B cell (primary cell): ENCODE measurements at regions not wholly inside any gene's neighbourhood (a gene's known extent, or its start where the extent isn't known, plus 50 kb on each side); places are given as distances from the start of the nearest gene placed in this dataset.

Experiments used
- ATAC-seq: fragments of 200-7000 bp; cut with Tn5 transposase; one replicate; pipeline ENCODE4 v1.10.0; 2021; ENCODE audit warnings: low read depth, mild to moderate bottlenecking, moderate number of reproducible peaks, moderate library complexity
- CTCF ChIA-PET: fragments of 350-600 bp; sonication (Branson Sonifier 250); formaldehyde crosslinking; loops from one replicate; lab custom pipeline; 2021; ENCODE audit warnings: antibody characterized with exemption, inconsistent platforms; lab: Charles Lee
- POLR2A ChIA-PET: fragments of 350-600 bp; sonication (Branson Sonifier 250); formaldehyde crosslinking; loops from one replicate; lab custom pipeline; 2021; ENCODE audit warnings: antibody characterized with exemption; lab: Charles Lee
- DNase-seq: peaks from one replicate; pipeline ENCODE4 v3.0.0; 2013
- H2AFZ ChIP-seq: 2 replicates; pipeline ENCODE4 v1.6.1; 2012; ENCODE audit warnings: mild to moderate bottlenecking, low read depth, low read length; ENCODE audit not compliant: insufficient read depth, poor library complexity, severe bottlenecking
- H3K27ac ChIP-seq, 2 donors: 1 replicate in 1 of 2; 2 replicates in 1 of 2; pipeline ENCODE4 v1.5.1; 2012 to 2013; ENCODE audit warnings: low read length in 2 of 2, mild to moderate bottlenecking in 2 of 2, moderate library complexity in 1 of 2
- H3K27me3 ChIP-seq, 4 experiments: fragments of 200-600 bp in 1 of 4; sonication (generic) in 1 of 4; replicated peaks in 1 of 4; 1 replicate in 2 of 4; 2 replicates in 2 of 4; pipeline versions ENCODE4 v1.6.1 to v1.7.0; 2013 to 2016; ENCODE audit warnings: low read length in 3 of 4, mild to moderate bottlenecking in 2 of 4, mixed read lengths in 1 of 4, moderate library complexity in 1 of 4; ENCODE audit not compliant: insufficient read depth in 4 of 4, control insufficient read depth in 3 of 4; ENCODE audit errors: control extremely low read depth in 1 of 4
- H3K36me3 ChIP-seq, 2 experiments: replicated peaks in 1 of 2; 1 replicate in 1 of 2; 2 replicates in 1 of 2; pipeline versions ENCODE4 v1.6.1 to v1.7.1; 2013; ENCODE audit warnings: low read length in 1 of 2; ENCODE audit not compliant: insufficient read depth in 2 of 2, control insufficient read depth in 1 of 2; ENCODE audit errors: control extremely low read depth in 1 of 2, extremely low read depth in 1 of 2
- H3K4me1 ChIP-seq, 2 donors: fragments of 200-600 bp in 1 of 2; sonication (generic) in 1 of 2; 1 replicate in 1 of 2; 2 replicates in 1 of 2; pipeline versions ENCODE4 v1.5.1 to v1.6.1; 2013 to 2017; ENCODE audit warnings: low read length in 2 of 2; ENCODE audit not compliant: control insufficient read depth in 2 of 2, insufficient read depth in 2 of 2
- H3K4me2 ChIP-seq: replicated peaks from 2 replicates; pipeline ENCODE3; 2012; ENCODE audit warnings: mild to moderate bottlenecking, low read depth, low read length; ENCODE audit not compliant: poor library complexity, severe bottlenecking
- H3K4me3 ChIP-seq, 5 experiments: fragments of 200-600 bp in 1 of 5; sonication (generic) in 1 of 5; 1 replicate in 3 of 5; 2 replicates in 2 of 5; pipeline versions ENCODE4 v1.5.1 to v1.7.0; 2011 to 2016; ENCODE audit warnings: low read length in 4 of 5, mild to moderate bottlenecking in 4 of 5, low read depth in 2 of 5, control low read depth in 1 of 5, moderate library complexity in 1 of 5; ENCODE audit not compliant: insufficient read depth in 1 of 5; ENCODE audit errors: control extremely low read depth in 1 of 5, extremely low read depth in 1 of 5
- H3K79me2 ChIP-seq: fragments of 200-600 bp; sonication (generic); one replicate; pipeline ENCODE4 v1.6.0; 2016; ENCODE audit warnings: low read length; ENCODE audit not compliant: control insufficient read depth, insufficient read depth
- H3K9ac ChIP-seq: fragments of 200-600 bp; sonication (generic); 2 replicates; pipeline ENCODE4 v1.6.1; 2017; ENCODE audit warnings: mild to moderate bottlenecking, low read length, moderate library complexity
- H3K9me3 ChIP-seq, 3 donors: one replicate each; pipeline versions ENCODE4 v1.6.1 to v1.7.1; 2013; ENCODE audit warnings: low read length in 2 of 3; ENCODE audit not compliant: control insufficient read depth in 2 of 3, insufficient read depth in 1 of 3; ENCODE audit errors: control extremely low read depth in 1 of 3
- H4K20me1 ChIP-seq: 2 replicates; pipeline ENCODE4 v1.6.0; 2012; ENCODE audit warnings: mild to moderate bottlenecking, low read length; ENCODE audit not compliant: insufficient read depth, control insufficient read depth, poor library complexity, severe bottlenecking
- H3K27ac Mint-ChIP-seq: one replicate; pipeline ENCODE4 v1.8.0; 2021; ENCODE audit warnings: mixed read lengths
- H3K27me3 Mint-ChIP-seq: one replicate; pipeline ENCODE4 v1.8.0; 2021; ENCODE audit warnings: mixed read lengths
- H3K4me1 Mint-ChIP-seq: one replicate; pipeline ENCODE4 v1.8.0; 2021; ENCODE audit warnings: mixed read lengths
- H3K4me3 Mint-ChIP-seq: one replicate; pipeline ENCODE4 v1.8.0; 2021; ENCODE audit warnings: mixed read lengths
- H3K9me3 Mint-ChIP-seq: one replicate; pipeline ENCODE4 v1.8.0; 2022; ENCODE audit warnings: mixed read lengths; ENCODE audit not compliant: insufficient read depth
- EZH2 ChIP-seq: IDR thresholded peaks from 2 replicates; pipeline ENCODE4 v1.6.1; 2012; ENCODE audit warnings: borderline replicate concordance, low read depth, mild to moderate bottlenecking, moderate library complexity, low read length; ENCODE audit not compliant: insufficient read depth, poor library complexity, severe bottlenecking
- WGBS: methylation state at CpG from one replicate; pipeline ENCODE4 v1.1.5; 2013; ENCODE audit warnings: missing lambda C conversion rate; ENCODE audit not compliant: insufficient coverage; 5-methylcytosine and 5-hydroxymethylcytosine counted together
- intact Hi-C: fragments of 100-400 bp; cut with micrococcal nuclease; formaldehyde crosslinking; loops from one replicate; pipeline ENCODE4 v1.10.0; 2022
- TF ChIP-seq, protein P1 (sequence below): fragments of 200-600 bp; IDR thresholded peaks from one replicate; pipeline ENCODE4 v1.8.0; 2022; ENCODE audit warnings: antibody characterized with exemption, mild to moderate bottlenecking

- Histone ChIP-seq H3K4me2 (no peak overlapping the region), H3K9me3 (peaks cover 0 to 8% (median 3%) of the 10 kb centered on the region in 3 donors), H2AFZ (no peak overlapping the region), H4K20me1 (no peaks in the 10 kb centered on the region), H3K4me1 (no peaks in the 10 kb centered on the region), H3K27me3 (no peaks in the 10 kb centered on the region), H3K36me3 (no peaks in the 10 kb centered on the region), H3K27ac (no peak overlapping the region), H3K79me2 (no peaks in the 10 kb centered on the region), H3K4me3 (no peak overlapping the region), H3K9ac (no peak overlapping the region)
- intact Hi-C loops: no loop called here
- H3K9me3 Mint-ChIP-seq: peaks cover 19% of the 10 kb centered on the region
- DNase-seq (no peak), ATAC-seq (no peak)
- ChIA-PET POLR2A (no interaction called here), CTCF (no interaction called here)
- WGBS: no CpG with 5 or more reads among the region's 2 CpGs
- no peaks in the 10 kb centered on the region for H3K27me3 Mint-ChIP-seq
- H3K4me3 Mint-ChIP-seq: no peak overlapping the region
- TF ChIP-seq EZH2: no peak
- TF ChIP-seq, protein P1, sequence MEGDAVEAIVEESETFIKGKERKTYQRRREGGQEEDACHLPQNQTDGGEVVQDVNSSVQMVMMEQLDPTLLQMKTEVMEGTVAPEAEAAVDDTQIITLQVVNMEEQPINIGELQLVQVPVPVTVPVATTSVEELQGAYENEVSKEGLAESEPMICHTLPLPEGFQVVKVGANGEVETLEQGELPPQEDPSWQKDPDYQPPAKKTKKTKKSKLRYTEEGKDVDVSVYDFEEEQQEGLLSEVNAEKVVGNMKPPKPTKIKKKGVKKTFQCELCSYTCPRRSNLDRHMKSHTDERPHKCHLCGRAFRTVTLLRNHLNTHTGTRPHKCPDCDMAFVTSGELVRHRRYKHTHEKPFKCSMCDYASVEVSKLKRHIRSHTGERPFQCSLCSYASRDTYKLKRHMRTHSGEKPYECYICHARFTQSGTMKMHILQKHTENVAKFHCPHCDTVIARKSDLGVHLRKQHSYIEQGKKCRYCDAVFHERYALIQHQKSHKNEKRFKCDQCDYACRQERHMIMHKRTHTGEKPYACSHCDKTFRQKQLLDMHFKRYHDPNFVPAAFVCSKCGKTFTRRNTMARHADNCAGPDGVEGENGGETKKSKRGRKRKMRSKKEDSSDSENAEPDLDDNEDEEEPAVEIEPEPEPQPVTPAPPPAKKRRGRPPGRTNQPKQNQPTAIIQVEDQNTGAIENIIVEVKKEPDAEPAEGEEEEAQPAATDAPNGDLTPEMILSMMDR: no peak
- no peaks in the 10 kb centered on the region for H3K4me1 Mint-ChIP-seq
- no peak overlapping the region for H3K27ac Mint-ChIP-seq
Measured at GRCh38 chr6:78554341-78554740, 313.0 kb upstream of the IRAK1BP1 start.

GRCh38 chr6:78559056-78559455 lies 308.3 kb upstream of the IRAK1BP1 start:
- WGBS: 71% methylated on average over 1 of the region's 3 CpGs
- H4K20me1 ChIP-seq: no peaks in the 10 kb centered on the region

More at GRCh38 chr6:78559056-78559455, 308.3 kb upstream of the IRAK1BP1 start:
- intact Hi-C loops: no loop called here
- ATAC-seq (no peak), DNase-seq (no peak)
- Histone ChIP-seq H3K9me3 (peaks cover 0 to 8% (median 3%) of the 10 kb centered on the region in 3 donors), H3K79me2 (no peaks in the 10 kb centered on the region), H3K9ac (no peak overlapping the region), H3K36me3 (no peaks in the 10 kb centered on the region), H3K27me3 (no peaks in the 10 kb centered on the region), H2AFZ (no peak overlapping the region), H3K27ac (no peak overlapping the region), H3K4me3 (no peak overlapping the region), H3K4me2 (no peak overlapping the region), H3K4me1 (no peaks in the 10 kb centered on the region)
- ChIA-PET CTCF (no interaction called here), POLR2A (no interaction called here)
- TF ChIP-seq EZH2: no peak
- TF ChIP-seq, protein P1: no peak
- Mint-ChIP-seq H3K4me1 (no peaks in the 10 kb centered on the region), H3K27ac (no peak overlapping the region), H3K4me3 (no peak overlapping the region), H3K9me3 (peaks cover 12% of the 10 kb centered on the region), H3K27me3 (no peaks in the 10 kb centered on the region)
